WTC11 (cell line): ENCODE measurements at regions not wholly inside any gene's neighbourhood (a gene's known extent, or its start where the extent isn't known, plus 50 kb on each side); places are given as distances from the start of the nearest gene placed in this dataset.

Experiments
- ATAC-seq: fragments of 200-7000 bp; cut with Tn5 transposase; 2 replicates; pipeline ENCODE4 v1.10.0; 2021; ENCODE audit warnings: mild to moderate bottlenecking, moderate library complexity
- CTCF ChIA-PET: fragments of 300-600 bp; sonication (Branson Sonifier 250); formaldehyde crosslinking; loops from one replicate; lab custom pipeline; 2021; ENCODE audit warnings: antibody characterized with exemption; lab: Charles Lee
- POLR2A ChIA-PET: fragments of 350-600 bp; sonication (Branson Sonifier 250); formaldehyde crosslinking; loops from one replicate; lab custom pipeline; 2021; ENCODE audit warnings: antibody characterized with exemption; lab: Charles Lee
- DNase-seq: peaks from one replicate; pipeline ENCODE4 v3.0.0; 2021; ENCODE audit warnings: low spot score
- H3K27ac Mint-ChIP-seq: 2 replicates; pipeline ENCODE4 v1.8.0; 2021; ENCODE audit warnings: mixed read lengths
- H3K27me3 Mint-ChIP-seq: 2 replicates; pipeline ENCODE4 v1.8.0; 2021; ENCODE audit warnings: low read depth, mild to moderate bottlenecking, moderate library complexity, mixed read lengths
- H3K36me3 Mint-ChIP-seq: 2 replicates; pipeline ENCODE4 v1.8.0; 2021; ENCODE audit warnings: mixed read lengths
- H3K4me1 Mint-ChIP-seq: 2 replicates; pipeline ENCODE4 v1.8.0; 2022; ENCODE audit warnings: mixed read lengths
- H3K4me3 Mint-ChIP-seq: 2 replicates; pipeline ENCODE4 v1.8.0; 2021; ENCODE audit warnings: mild to moderate bottlenecking, moderate library complexity, mixed read lengths
- H3K9me3 Mint-ChIP-seq: 2 replicates; pipeline ENCODE4 v1.8.0; 2021; ENCODE audit warnings: mixed read lengths
- AR ChIP-seq: fragments of 250-450 bp; sonication (Bioruptor Pico); IDR thresholded peaks from 2 replicates; pipeline ENCODE4 v1.9.0; 2021; ENCODE audit warnings: mild to moderate bottlenecking
- ATF2 ChIP-seq: sonication (generic); formaldehyde crosslinking; IDR thresholded peaks from 2 replicates; pipeline ENCODE4 v1.8.1; 2022; ENCODE audit warnings: low read depth, missing genetic modification reagents, borderline replicate concordance
- ATF6 ChIP-seq: sonication (generic); formaldehyde crosslinking; IDR thresholded peaks from 2 replicates; pipeline ENCODE4 v1.8.1; 2023; ENCODE audit warnings: mild to moderate bottlenecking, missing genetic modification reagents
- HMGXB4 ChIP-seq: sonication (generic); formaldehyde crosslinking; IDR thresholded peaks from 2 replicates; pipeline ENCODE4 v1.8.1; 2023; ENCODE audit warnings: mild to moderate bottlenecking, moderate library complexity, missing genetic modification reagents
- JAZF1 ChIP-seq: fragments of 250-450 bp; sonication (Bioruptor Pico); IDR thresholded peaks from 2 replicates; pipeline ENCODE4 v1.9.0; 2021; ENCODE audit warnings: moderate library complexity, mild to moderate bottlenecking, inconsistent platforms
- KAT7 ChIP-seq: sonication (generic); formaldehyde crosslinking; IDR thresholded peaks from 2 replicates; pipeline ENCODE4 v1.8.1; 2023; ENCODE audit warnings: missing genetic modification reagents, mild to moderate bottlenecking, borderline replicate concordance
- MAX ChIP-seq: sonication (generic); formaldehyde crosslinking; IDR thresholded peaks from 2 replicates; pipeline ENCODE4 v1.8.0; 2022; ENCODE audit warnings: mild to moderate bottlenecking, missing genetic modification reagents
- MYBL2 ChIP-seq: sonication (generic); formaldehyde crosslinking; IDR thresholded peaks from 2 replicates; pipeline ENCODE4 v1.8.1; 2023; ENCODE audit warnings: mild to moderate bottlenecking, moderate library complexity, missing genetic modification reagents
- NFATC4 ChIP-seq: fragments of 250-450 bp; sonication (Bioruptor Pico); IDR thresholded peaks from 2 replicates; pipeline ENCODE4 v1.9.0; 2021; ENCODE audit warnings: mild to moderate bottlenecking
- NFYB ChIP-seq: sonication (generic); formaldehyde crosslinking; conservative IDR thresholded peaks from 2 replicates; pipeline ENCODE4 v1.8.0; 2022; ENCODE audit warnings: low read depth, missing genetic modification reagents
- NR2C2 ChIP-seq: sonication (generic); formaldehyde crosslinking; IDR thresholded peaks from 2 replicates; pipeline ENCODE4 v1.8.0; 2022; ENCODE audit warnings: mild to moderate bottlenecking, missing genetic modification reagents
- OVOL2 ChIP-seq: fragments of 250-450 bp; sonication (Bioruptor Pico); IDR thresholded peaks from 2 replicates; pipeline ENCODE4 v1.9.0; 2021; ENCODE audit warnings: mild to moderate bottlenecking, borderline replicate concordance
- PRRX2 ChIP-seq: fragments of 250-450 bp; sonication (Bioruptor Pico); IDR thresholded peaks from 2 replicates; pipeline ENCODE4 v1.8.0; 2021; ENCODE audit warnings: mild to moderate bottlenecking
- STAT6 ChIP-seq: sonication (generic); formaldehyde crosslinking; conservative IDR thresholded peaks from 2 replicates; pipeline ENCODE4 v1.8.1; 2023; ENCODE audit warnings: mild to moderate bottlenecking, low read depth, missing genetic modification reagents, moderate library complexity
- TEAD4 ChIP-seq: sonication (generic); formaldehyde crosslinking; IDR thresholded peaks from 2 replicates; pipeline ENCODE4 v1.8.0; 2022; ENCODE audit warnings: mild to moderate bottlenecking, missing genetic modification reagents
- ZMAT4 ChIP-seq: fragments of 250-450 bp; sonication (Bioruptor Pico); IDR thresholded peaks from 2 replicates; pipeline ENCODE4 v1.9.0; 2021; ENCODE audit warnings: mild to moderate bottlenecking
- ZNF219 ChIP-seq: sonication (generic); formaldehyde crosslinking; IDR thresholded peaks from 2 replicates; pipeline ENCODE4 v1.8.0; 2023; ENCODE audit warnings: missing genetic modification reagents, mild to moderate bottlenecking, borderline replicate concordance
- ZNF232 ChIP-seq: sonication (generic); formaldehyde crosslinking; IDR thresholded peaks from 2 replicates; pipeline ENCODE4 v1.8.0; 2022; ENCODE audit warnings: mild to moderate bottlenecking, missing genetic modification reagents
- ZNF281 ChIP-seq: sonication (generic); formaldehyde crosslinking; IDR thresholded peaks from 2 replicates; pipeline ENCODE4 v1.8.0; 2023; ENCODE audit warnings: mild to moderate bottlenecking, missing genetic modification reagents

- DNase-seq = no peak
- H3K36me3 Mint-ChIP-seq = peaks cover 58% of the 10 kb centered on the region
- peaks cover 3% of the 10 kb centered on the region for H3K4me1 Mint-ChIP-seq
- peaks cover 8% of the 10 kb centered on the region; the same call in 1 of the 2 replicates for H3K27me3 Mint-ChIP-seq
- ATAC-seq = no peak
- H3K27ac Mint-ChIP-seq = no peak overlapping the region
- ChIA-PET CTCF (no interaction called here), POLR2A (no interaction called here)
- peaks cover 84% of the 10 kb centered on the region for H3K9me3 Mint-ChIP-seq
- no peak overlapping the region for H3K4me3 Mint-ChIP-seq
- TF ChIP-seq NFATC4 (CRISPR knock-in tag) = no peak
- no peak for TF ChIP-seq JAZF1 (CRISPR knock-in tag)
- no peak for TF ChIP-seq AR (CRISPR knock-in tag)
- no peak for TF ChIP-seq ZNF232 (CRISPR knock-in tag)
- no peak for TF ChIP-seq ATF6
- TF ChIP-seq MYBL2 (CRISPR knock-in tag) = no peak
- TF ChIP-seq ATF2 (CRISPR knock-in tag) = no peak
- no peak for TF ChIP-seq NFYB (CRISPR knock-in tag)
- no peak for TF ChIP-seq ZNF281 (CRISPR knock-in tag)
- TF ChIP-seq ZNF219 (CRISPR knock-in tag) = no peak
- TF ChIP-seq ZMAT4 (CRISPR knock-in tag) = no peak
- no peak for TF ChIP-seq TEAD4
- TF ChIP-seq STAT6 (CRISPR knock-in tag) = no peak
- TF ChIP-seq PRRX2 = no peak
- no peak for TF ChIP-seq HMGXB4 (CRISPR knock-in tag)
- TF ChIP-seq KAT7 = no peak
- no peak for TF ChIP-seq NR2C2
- no peak for TF ChIP-seq OVOL2 (CRISPR knock-in tag)
- no peak for TF ChIP-seq MAX (CRISPR knock-in tag)
Observed at GRCh38 chr17:11028349-11028748, 190.5 kb upstream of the PIRT start.
